ENCODE measurements at regions not wholly inside any gene's neighbourhood (a gene's known extent, or its start where the extent isn't known, plus 50 kb on each side); places are given as distances from the start of the nearest gene placed in this dataset.

GRCh38 chrY:7938982-7939718, 1027.6 kb upstream of the AMELY start:
- CTCF ChIA-PET (ENCODE audit: unreplicated experiment): no interaction called here
- H3K9me2 ChIP-seq (ENCODE audit: insufficient read depth, low read length): no peaks in the 10 kb centered on the region
- BruUV-seq (replicated peaks): no TSS peak
- no peaks in the 10 kb centered on the region for H3K79me2 ChIP-seq (ENCODE audit: insufficient read depth, low read depth, low read length)
- H3K9me3 ChIP-seq (ENCODE audit: low read length): no peaks in the 10 kb centered on the region
- H3K4me3 ChIP-seq (ENCODE audit: low read depth, low read length, poor library complexity, severe bottlenecking): no peak overlapping the region
- POLR2A ChIA-PET: no interaction called here
- H3K36me3 ChIP-seq (ENCODE audit: insufficient read depth, low read length): no peaks in the 10 kb centered on the region
- no peak overlapping the region for H3K27ac ChIP-seq (ENCODE audit: low read depth, low read length, poor library complexity, severe bottlenecking)
- intact Hi-C loops (cut with micrococcal nuclease; ENCODE audit: unreplicated experiment): no loop called here
- no peak overlapping the region for H3K4me2 ChIP-seq (ENCODE audit: low read length)
- no peaks in the 10 kb centered on the region for H4K20me1 ChIP-seq (ENCODE audit: insufficient read depth, low read length)
- H2AFZ ChIP-seq (ENCODE audit: low read length): no peak overlapping the region
- DNase-seq (ENCODE audit: low spot score): no peak
- no peaks in the 10 kb centered on the region for H3K4me1 ChIP-seq (ENCODE audit: insufficient read depth, low read length, poor library complexity, severe bottlenecking)
- TF ChIP-seq CTCF (conservative IDR thresholded peaks at IDR 0.05; ENCODE audit: low read length) (no peak), EZH2phosphoT487 (IDR thresholded peaks at IDR 0.05; ENCODE audit: borderline replicate concordance, low read depth, low read length) (no peak)

- POLR2A ChIA-PET: no interaction called here
- no TSS peak for BruUV-seq (replicated peaks)
- TF ChIP-seq EZH2phosphoT487 (IDR thresholded peaks at IDR 0.05; ENCODE audit: borderline replicate concordance, low read depth, low read length) (no peak), CTCF (conservative IDR thresholded peaks at IDR 0.05; ENCODE audit: low read length) (no peak)
- H3K9me2 ChIP-seq (ENCODE audit: insufficient read depth, low read length): no peaks in the 10 kb centered on the region
- no peak overlapping the region for H3K4me2 ChIP-seq (ENCODE audit: low read length)
- H3K4me1 ChIP-seq (ENCODE audit: insufficient read depth, low read length, poor library complexity, severe bottlenecking): no peaks in the 10 kb centered on the region
- H3K9me3 ChIP-seq (ENCODE audit: low read length): no peaks in the 10 kb centered on the region
- CTCF ChIA-PET (ENCODE audit: unreplicated experiment): no interaction called here
- no peaks in the 10 kb centered on the region for H3K79me2 ChIP-seq (ENCODE audit: insufficient read depth, low read depth, low read length)
- DNase-seq (ENCODE audit: low spot score): no peak
- no peaks in the 10 kb centered on the region for H3K36me3 ChIP-seq (ENCODE audit: insufficient read depth, low read length)
- H3K27ac ChIP-seq (ENCODE audit: low read depth, low read length, poor library complexity, severe bottlenecking): no peak overlapping the region
- H3K4me3 ChIP-seq (ENCODE audit: low read depth, low read length, poor library complexity, severe bottlenecking): no peak overlapping the region
- no peak overlapping the region for H2AFZ ChIP-seq (ENCODE audit: low read length)
- H4K20me1 ChIP-seq (ENCODE audit: insufficient read depth, low read length): no peaks in the 10 kb centered on the region
- intact Hi-C loops (cut with micrococcal nuclease; ENCODE audit: unreplicated experiment): no loop called here
These were observed 1025.3 kb upstream of the AMELY start for GRCh38 chrY:7936831-7937230.

GRCh38 chrY:7936046-7936445, 1024.5 kb upstream of the AMELY start:
- no peaks in the 10 kb centered on the region for H3K36me3 ChIP-seq (ENCODE audit: insufficient read depth, low read length)
- no peak for DNase-seq (ENCODE audit: low spot score)
- no peaks in the 10 kb centered on the region for H3K9me2 ChIP-seq (ENCODE audit: insufficient read depth, low read length)
- no peak overlapping the region for H2AFZ ChIP-seq (ENCODE audit: low read length)
- H3K79me2 ChIP-seq (ENCODE audit: insufficient read depth, low read depth, low read length): no peaks in the 10 kb centered on the region
- no peaks in the 10 kb centered on the region for H4K20me1 ChIP-seq (ENCODE audit: insufficient read depth, low read length)
- no peak overlapping the region for H3K4me3 ChIP-seq (ENCODE audit: low read depth, low read length, poor library complexity, severe bottlenecking)
- POLR2A ChIA-PET: no interaction called here
- CTCF ChIA-PET (ENCODE audit: unreplicated experiment): no interaction called here
- H3K27ac ChIP-seq (ENCODE audit: low read depth, low read length, poor library complexity, severe bottlenecking): no peak overlapping the region
- no TSS peak for BruUV-seq (replicated peaks)
- H3K9me3 ChIP-seq (ENCODE audit: low read length): no peaks in the 10 kb centered on the region
- intact Hi-C loops (cut with micrococcal nuclease; ENCODE audit: unreplicated experiment): no loop called here
- H3K4me2 ChIP-seq (ENCODE audit: low read length): no peak overlapping the region
- H3K4me1 ChIP-seq (ENCODE audit: insufficient read depth, low read length, poor library complexity, severe bottlenecking): no peaks in the 10 kb centered on the region
- TF ChIP-seq EZH2phosphoT487 (IDR thresholded peaks at IDR 0.05; ENCODE audit: borderline replicate concordance, low read depth, low read length) (no peak), CTCF (conservative IDR thresholded peaks at IDR 0.05; ENCODE audit: low read length) (no peak)

Measured in OCI-LY7 (cell line).